NCI-H446 (cell line): ENCODE measurements at regions not wholly inside any gene's neighbourhood (a gene's known extent, or its start where the extent isn't known, plus 50 kb on each side); places are given as distances from the start of the nearest gene placed in this dataset.
"Not testable (repeated sequence)": the region's sequence is repeated elsewhere in the genome, so short reads cannot be mapped to it uniquely, and the experiment has no call there.

Experiments used
- DNase-seq, 2 experiments: peaks; one replicate each; lab custom pipeline; 2025; lab: John Stamatoyannopoulos, UW

DNA sequence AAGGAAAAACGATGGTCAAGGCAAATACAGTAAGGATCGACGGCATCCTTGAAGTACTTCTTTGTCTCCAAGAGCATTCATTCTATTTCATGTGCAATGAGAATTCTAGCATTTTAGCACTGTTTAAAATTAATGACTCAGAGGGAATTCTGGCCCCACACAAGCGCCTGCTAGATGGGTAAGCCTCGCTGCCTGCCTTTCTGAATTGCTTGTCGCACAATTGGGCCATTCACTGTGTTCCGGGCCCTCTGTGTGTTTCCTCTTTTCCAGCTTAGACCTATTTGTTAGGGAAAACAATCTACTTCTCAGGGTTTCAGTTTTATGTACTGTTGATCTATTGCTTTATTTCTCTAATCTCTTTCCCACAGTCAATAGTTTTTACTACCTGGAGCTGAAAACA is 204.7 kb upstream of the ZNF32 start:
- no peak for DNase-seq

DNA sequence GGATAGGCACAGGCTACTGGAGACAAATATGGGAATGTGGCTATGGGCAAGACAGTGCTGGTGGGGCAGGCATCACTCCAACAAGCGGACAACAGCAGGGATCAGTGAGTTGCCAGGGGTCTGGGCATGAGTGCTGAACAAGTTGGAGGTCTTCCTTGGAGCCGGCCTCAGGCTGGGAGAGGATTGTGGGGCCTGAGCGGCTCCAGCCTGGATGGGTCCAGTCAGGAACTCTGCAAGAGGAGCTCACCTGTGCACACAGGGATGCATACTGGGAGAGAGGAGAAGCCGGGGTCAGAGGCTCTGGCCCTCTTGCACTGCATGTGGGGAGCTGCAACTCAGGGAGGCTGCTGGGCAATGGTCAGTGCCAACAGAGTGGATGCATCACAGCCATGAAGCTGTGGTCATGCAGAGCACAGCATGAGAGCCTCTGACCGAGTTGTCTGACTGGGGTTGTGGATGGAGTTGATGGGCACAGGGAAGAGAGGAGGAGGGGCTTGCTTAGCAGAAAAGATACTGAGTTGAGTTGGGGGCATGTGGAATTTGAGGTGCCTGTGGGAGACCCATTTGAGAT is 204.0 kb upstream of the ZNF32 start:
- DNase-seq, result no peak

DNA sequence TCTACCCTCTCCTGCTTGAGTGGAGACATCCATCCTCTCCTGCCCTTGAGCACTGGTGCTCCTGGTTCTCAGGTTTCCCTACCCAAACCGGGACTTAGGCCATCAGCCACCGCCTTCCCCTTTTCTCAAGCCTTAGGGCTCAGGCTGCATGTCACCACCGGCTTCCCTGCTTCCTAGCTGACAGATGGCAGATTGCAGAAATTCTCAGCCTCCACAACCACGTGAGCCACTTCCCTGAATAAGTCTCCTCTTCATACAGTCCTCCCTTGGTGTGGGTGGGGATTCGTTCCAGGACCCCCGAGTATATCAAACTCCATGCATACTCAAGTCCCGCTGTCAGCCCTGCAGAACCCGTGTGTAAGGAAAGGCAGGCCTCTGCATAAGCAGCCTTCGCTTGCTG is 203.5 kb upstream of the ZNF32 start:
- no peak for DNase-seq

DNA sequence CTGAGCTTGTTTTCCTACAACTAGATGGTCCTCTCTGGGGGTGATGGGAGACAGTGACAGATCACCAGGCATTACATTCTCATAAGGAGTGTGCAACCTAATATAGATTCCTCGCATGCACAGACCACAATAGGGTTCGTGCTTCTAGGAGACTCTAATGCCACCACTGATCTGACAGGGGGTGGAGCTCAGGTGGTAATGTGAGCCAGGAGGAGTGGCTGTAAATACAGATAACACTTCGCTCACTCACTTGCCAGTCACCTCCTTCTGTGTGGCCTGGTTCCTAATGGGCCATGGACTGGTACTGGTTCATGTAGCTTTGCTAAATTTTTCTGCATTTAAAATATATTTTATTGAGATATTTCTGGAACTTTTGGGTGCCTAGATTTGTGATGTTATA is 202.3 kb upstream of the ZNF32 start:
- no peak for DNase-seq

DNA sequence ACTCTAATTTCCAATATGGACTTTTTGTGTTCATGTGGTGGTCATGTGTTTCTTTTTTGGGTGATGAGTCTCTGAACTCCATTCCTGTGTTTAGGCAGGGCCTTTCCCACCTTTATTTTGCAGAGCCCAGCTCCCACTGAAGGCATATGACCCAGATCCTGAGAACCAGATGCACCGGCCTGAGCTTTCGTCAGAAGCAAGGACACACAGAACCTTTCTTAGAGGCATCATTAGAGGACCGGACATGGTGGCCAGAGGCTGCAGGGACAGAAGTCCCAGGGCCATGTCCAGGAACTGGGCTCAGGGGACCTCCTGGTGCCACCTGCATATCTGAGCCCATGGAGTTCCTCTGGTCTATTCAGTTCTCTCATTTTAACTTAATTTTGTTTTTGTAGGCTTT is 200.9 kb upstream of the ZNF32 start:
- no peak for DNase-seq

DNA sequence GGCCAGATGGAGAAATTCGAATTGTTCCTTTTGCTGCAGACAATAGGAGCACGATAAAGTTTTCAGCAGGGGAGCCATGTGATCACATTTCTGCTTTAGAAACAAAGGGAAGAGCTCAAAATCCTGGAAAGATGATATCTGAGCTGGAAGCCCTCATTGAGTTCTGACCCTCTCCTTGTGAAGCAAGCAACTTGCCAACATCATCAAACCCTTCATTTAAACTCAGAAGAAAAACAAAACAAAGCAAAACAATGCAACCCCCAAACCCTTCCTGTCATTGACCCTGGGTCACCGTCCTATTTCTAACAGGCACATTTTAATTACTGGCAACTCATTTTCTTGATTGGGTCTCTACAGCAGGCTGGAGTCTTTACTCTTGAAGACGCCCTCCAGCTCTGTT is 198.3 kb upstream of the ZNF32 start:
- no peak for DNase-seq

DNA sequence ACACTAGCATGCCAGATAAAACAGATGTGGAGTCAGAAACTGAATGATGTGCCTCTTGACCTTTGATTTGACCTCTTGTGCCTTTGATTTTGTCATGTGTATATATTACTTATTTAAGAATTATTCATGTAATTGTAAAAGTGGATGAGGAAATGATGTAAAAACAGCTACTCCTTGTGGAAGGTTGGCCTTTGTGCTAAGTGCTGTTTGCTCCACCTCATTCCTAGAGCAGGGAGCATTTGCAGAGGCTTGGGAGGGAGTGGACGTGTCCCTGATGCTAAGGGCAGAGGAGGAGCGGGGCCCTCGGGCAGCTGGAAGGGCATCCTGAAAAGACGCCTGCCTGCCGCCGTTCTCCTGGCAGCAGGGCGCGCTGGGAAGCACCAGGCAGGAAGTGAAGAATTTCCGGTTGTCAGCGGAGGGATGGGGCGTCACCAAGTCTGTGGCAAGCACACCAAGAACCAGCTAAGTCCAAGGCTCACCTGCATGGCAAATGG is 197.6 kb upstream of the ZNF32 start:
- no peak for DNase-seq

DNA sequence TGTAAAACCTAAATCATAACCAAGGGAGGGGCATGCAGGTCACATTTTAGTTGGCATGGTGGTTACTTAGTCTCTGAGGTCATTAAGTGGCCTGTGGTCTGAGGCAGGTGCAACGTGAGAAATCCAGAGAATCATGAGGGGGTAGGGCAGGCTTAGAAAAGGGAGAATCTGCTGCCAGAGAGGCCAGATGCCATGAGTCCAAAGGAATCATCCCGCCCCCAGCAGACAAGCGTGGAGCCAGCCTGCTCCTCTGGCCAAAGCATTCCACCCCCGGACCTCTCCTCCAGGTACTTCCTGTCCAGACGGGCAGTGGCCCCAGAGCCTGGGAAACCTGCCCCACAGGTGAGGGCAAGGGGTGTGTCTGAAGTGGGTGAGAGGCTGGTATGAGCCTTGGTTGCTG is 196.4 kb upstream of the ZNF32 start:
- DNase-seq, result no peak

DNA sequence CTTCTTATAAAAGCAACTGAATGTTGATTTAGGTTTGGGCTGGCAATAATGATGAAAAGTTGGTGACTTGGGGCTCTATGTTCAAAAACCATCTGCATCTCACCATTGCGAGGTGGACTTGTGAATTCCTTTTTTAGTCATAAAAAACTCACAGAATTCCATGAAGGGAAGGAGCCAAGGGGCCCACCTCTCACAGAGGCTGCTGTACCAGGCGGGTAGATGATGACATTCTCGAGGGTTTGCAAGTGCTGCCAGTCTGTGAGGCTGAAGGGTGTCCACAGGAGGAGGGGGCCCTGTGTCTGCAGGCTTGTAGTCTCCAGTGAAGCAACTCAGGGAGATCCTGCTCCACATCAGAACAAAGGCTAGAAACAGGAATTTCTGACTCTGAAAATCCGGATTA is 195.5 kb upstream of the ZNF32 start:
- DNase-seq, result no peak

DNA sequence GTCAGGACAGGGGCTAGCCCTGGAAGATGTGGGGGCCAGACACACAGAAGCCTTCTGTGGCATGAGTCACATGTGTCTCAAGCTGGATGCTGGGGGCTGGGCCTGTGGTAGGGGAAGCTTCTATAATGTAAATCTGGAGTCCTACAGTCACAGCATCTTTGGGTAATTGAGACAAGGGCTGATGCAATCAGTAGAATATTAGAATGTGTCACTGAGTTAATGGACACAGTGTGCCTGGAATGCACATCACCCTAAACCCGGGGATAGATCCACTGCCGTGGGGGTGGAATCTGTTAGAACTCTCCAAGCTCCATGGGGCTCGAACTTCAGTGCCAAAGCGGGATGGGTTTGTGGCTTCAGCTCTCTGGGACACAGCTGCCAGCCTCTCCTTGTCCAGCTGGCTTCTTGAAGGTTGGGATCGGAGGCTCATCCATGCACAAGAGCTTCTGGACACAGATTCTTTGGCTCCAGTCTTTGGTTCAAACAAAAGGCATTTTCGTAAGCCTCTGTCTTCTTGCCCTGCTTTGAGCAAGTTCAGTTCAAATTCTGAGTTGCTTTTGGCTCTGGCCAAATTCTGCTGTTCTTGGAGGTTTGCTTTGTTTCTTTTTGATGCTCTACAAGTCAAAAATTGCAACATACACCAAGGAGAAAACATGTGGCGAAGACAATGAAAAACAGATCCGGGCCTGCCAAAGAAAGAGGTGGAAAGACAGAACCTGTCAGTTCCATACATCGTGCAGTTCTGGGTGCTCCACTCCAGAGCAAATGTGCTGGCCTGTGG is 194.8 kb upstream of the ZNF32 start:
- DNase-seq, result no peak

DNA sequence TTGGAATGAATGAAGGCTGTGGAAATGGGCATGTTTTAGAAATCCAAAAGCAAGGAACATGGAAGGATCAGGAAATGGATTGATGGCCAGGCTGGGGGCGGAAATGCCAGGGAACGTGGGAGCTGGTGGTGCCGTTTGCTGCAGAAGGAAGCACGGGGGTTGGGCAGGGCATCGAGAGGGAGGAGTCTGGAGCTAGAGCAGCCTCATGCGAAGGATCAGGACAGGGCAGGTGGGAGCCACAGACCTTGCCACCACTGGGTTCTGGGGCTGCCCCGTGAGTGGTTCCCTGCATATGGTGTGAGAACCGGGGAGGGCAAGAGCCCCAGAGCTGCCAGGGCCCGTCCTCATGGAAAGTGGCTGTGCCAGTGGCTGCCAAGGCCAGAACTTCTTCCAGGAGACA is 193.8 kb upstream of the ZNF32 start:
- no peak for DNase-seq

DNA sequence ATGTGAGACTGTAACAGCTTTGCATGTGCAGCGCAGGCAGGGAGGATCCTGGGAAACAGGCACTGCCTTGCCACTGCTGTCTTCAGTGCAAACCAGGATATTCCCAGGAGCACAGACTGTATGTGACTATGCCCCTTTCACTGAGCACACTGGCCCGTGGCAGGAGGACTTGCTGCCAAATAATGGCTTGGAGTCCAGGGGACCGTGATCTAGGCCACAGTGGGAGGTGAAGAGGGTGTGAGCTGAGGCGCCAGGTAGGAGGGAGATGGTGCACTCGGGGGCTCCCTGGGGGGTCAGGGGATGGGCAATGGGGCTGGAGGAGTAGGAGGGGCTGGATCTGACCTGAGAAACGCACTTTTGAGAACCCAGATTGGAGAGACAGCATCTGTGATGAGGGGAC is 193.4 kb upstream of the ZNF32 start:
- no peak for DNase-seq

DNA sequence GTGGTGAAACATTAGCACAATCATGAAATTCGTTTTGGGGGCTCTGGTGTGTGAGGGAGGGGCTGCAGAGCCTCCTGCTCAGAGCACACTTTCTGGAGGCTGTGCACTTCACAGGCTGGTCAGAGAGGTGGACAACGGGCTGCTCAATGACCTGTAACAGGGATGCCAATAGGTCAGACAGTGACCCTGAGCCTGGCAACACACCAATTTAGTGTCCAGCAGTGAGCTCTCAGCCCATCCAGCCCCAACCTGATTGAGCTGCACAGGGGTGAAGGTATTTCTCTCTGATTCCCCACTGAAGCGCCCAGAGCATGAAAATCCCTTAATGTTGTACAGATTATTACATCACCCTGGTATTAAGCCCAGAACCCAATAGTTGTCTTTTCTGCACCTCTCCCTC is 191.3 kb upstream of the ZNF32 start:
- no peak for DNase-seq

DNA sequence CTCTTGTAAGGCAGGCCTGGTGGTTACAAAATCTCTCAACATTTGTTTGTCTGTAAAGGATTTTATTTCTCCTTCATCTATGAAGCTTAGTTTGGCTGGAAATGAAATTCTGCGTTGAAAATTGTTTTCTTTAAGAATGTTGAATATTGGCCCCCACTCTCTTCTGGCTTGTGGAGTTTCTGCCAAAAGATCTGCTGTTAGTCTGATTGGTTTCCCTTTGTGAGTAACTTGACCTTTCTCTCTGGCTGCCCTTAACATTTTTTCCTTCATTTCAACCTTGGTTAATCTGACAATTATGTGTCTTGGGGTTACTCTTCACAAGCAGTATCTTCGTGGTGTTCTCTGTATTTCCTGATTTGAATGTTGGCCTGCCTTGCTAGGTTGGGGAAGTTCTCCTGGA is 186.1 kb upstream of the ZNF32 start:
- DNase-seq, result not testable (repeated sequence)

DNA sequence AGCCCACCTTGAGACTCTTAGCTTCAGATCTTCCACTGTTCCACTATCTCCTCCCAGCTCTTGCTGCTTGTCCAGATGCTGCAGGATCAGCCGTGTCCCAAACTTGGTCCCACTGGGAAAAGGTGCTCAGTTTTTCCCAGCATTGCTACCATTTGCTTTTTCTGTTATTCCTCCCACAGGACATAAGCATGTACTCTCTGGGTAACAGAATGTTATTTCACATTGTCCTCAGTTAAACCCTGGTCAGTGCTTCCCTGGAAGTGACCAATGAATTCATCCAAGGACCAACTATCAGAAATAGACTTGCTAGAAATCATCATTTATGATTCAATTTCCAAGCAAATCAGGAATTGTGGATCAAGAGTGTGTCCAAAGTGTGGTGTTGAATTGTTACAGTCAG is 179.2 kb upstream of the ZNF32 start:
- DNase-seq, result no peak

DNA sequence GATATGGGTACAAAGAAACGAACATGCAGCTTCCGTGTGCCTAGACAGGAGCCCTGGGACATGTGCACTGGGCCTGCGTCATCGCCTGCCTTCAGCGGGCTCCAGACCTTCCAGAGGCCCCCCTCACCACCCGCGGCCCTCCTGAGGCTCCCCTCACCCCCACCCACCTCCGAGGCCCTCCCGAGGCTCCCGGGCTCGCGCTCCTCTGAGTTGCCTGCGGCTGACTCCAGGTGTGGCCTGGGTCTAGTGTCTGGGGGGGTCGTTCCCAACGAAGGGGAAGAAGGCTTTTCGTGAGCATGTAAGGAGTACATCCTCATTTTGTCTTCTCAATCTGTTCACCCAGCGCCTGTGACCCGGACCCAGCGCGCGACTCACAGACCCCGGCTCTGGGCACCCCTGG is 177.3 kb upstream of the ZNF32 start:
- DNase-seq, result no peak

DNA sequence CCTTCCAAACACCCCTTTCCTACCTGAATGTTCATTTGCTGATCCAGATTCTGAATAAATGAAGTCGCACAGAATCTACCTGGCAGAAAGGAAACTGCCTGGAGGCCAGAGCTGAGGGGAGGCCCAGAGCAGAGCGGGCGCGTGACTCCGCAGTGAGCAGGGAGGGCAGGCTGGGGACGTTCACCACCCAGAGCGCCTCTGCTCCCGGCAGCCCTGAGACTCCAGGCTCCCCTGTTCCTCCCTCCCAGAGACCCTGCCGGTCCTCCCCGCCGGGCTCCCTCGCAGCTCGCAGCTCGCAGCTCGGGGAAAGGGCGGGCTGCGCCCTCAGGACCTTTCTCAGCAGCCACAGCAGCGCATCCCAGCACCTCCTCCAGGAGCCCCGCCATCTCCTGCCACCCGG is 176.7 kb upstream of the ZNF32 start:
- DNase-seq, result no peak

DNA sequence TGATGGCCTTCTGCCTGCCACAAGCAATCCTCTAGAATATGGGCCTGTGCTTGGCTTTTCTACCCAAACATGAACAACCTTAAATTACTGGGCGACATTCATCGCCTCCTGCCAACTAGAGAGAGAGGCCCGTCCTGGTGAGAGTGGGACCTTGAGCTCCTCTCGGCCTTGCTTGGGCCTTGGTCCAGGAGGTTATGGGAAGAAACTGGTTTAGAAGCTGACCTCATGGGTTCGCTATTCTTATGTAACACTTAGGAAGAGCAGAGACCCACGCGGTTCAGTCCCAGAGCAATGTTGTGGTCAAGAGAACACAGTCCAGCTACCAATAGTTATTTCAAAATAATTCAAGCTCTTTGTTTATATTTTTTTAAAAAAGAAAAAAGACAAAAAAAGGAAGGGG is 176.3 kb upstream of the ZNF32 start:
- no peak for DNase-seq

DNA sequence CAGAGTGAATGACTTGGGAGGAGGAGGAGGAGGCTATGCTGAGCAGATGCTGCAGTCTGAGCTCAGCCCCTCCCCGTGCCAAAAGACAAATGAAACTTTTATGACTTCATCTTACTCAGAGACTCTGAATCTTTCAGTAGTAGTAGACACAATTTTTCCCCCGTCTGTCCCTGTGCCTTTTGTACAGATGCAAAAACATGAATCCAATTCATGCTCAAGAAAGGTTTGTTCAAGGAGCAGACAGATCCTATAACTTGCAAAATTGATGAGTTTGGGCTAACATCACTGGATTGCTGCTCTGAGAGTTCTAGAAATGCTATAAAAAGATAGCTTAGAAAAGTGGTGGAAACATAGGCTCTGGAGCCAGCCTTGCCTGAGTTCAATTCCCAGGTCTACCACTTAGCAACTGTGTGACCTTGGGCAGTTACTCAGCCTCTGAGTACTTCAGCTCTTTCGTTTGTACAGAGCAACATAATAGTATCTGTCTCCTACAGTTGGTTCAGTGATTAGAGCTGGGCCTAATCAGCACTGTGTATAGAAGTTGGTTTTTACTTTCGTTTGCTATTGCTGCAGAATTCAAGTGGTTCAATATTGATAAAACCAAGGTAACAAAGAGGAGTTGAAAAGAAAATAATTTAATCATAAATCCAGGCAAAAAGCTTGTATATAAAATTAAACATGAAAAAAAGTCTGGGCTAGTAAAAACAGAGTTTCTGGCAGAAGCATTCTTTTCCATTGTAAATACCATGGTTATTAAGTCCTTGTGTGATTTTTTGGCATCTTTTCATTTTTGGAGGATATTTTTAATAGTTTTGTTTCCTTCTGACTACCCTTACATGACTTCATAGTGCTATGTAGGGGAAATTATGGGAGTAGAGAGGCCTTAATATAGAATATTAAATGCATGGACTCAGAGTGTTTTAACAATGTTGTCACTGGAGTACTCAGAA is 174.2 kb upstream of the ZNF32 start:
- DNase-seq, result no peak

DNA sequence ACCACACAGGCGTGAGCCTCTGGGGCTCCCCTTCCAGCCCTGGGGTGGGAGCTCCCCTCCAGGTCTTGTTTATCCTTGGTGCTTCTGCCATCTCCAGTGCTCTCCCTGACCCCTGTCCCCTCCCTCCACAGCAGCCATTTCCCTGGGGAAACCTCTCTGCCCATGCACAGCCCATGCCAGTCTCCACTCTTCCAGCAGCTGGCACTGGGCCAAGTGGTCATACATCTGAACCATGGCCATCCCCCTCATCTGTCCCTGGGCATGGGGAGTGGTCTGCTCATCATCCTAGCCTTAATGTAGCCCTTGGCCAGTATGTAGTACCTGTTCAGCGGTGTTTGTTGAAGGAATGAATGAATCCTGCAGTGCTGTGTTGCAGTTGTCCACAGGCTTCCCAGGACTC is 172.4 kb upstream of the ZNF32 start:
- DNase-seq, result no peak

DNA sequence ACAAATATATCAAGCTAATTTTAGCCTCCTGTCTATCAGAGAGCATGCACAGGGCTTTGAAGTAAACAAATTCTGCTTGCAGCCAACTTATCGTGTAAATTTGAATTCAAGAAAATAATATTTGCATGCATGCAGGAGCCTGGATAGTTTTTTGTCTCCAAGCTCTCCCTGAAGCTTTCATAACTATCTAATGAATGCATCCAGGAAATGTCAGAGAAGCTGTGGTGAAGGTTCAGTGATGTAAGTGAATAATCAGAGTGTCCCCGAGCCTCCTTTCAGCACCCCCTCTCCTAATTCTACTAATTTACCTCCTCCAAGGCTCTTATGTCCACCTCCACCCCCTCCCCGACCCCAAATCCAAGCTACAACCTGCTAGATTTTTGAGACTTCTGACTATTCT is 172.0 kb upstream of the ZNF32 start:
- DNase-seq, result no peak

DNA sequence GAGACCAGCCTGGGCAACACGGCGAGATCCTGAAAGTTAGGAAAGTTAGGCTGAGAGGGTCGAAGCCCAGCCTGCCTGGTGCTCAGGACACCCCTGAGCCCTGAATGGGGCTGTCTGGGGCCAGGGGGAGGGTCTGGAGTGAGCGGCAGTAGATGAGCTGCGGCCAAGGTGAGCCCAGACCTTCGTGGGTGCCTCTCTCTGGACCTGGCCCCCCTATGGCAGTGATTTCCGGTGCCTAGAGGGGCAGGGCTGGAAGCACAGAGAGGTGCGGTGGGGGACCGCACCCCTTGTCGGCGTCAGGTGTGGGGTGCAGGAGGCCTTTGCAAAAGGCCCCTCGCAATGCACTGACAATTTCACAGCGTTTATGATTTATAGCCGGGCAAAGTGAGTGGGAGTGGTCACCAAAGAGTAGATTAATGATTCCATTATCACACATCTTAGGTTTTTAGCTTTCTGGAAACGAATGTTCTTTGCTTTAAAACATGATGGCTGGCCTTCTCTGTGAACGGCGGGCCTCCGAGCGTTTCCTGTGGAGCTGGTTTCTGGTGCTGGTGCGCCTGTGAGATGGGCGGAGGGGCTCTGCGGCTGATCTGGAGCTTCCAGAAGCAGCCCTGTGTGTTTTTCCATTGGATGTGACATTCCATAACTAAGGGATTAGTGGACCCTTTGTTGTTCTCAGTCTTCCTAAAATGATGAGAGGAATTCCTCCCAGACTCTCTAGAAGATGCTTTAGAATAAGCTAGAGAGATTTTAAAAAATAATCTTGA is 171.0 kb upstream of the ZNF32 start:
- DNase-seq, result no peak
